ENCODE measurements at regions not wholly inside any gene's neighbourhood (a gene's known extent, or its start where the extent isn't known, plus 50 kb on each side); places are given as distances from the start of the nearest gene placed in this dataset.

- TF ChIP-seq CTCF (conservative IDR thresholded peaks at IDR 0.05) = no peak
- Mint-ChIP-seq H3K27ac (no peak overlapping the region), H3K27me3 (peaks cover 3% of the 10 kb centered on the region), H3K9me3 (no peaks in the 10 kb centered on the region), H3K4me1 (ENCODE audit: unreplicated experiment) (no peaks in the 10 kb centered on the region), H3K4me3 (no peak overlapping the region), H3K36me3 (no peaks in the 10 kb centered on the region)
- no peak for DNase-seq (ENCODE audit: extremely low spot score, unreplicated experiment)
Observed at GRCh38 chrX:87388381-87388780, 129.2 kb upstream of the KLHL4 start.

GRCh38 chrX:87391742-87392141 is 125.9 kb upstream of the KLHL4 start:
- Mint-ChIP-seq H3K27me3 (peaks cover 3% of the 10 kb centered on the region), H3K36me3 (no peaks in the 10 kb centered on the region), H3K27ac (no peak overlapping the region), H3K4me1 (ENCODE audit: unreplicated experiment) (no peaks in the 10 kb centered on the region), H3K4me3 (no peak overlapping the region), H3K9me3 (no peaks in the 10 kb centered on the region)
- no peak for TF ChIP-seq CTCF (conservative IDR thresholded peaks at IDR 0.05)
- DNase-seq (ENCODE audit: extremely low spot score, unreplicated experiment) = no peak

- no peak overlapping the region for H3K27ac Mint-ChIP-seq
- H3K4me3 Mint-ChIP-seq = no peak overlapping the region
- no peak for DNase-seq (ENCODE audit: extremely low spot score, unreplicated experiment)
- no peak for TF ChIP-seq CTCF (conservative IDR thresholded peaks at IDR 0.05)
- H3K4me1 Mint-ChIP-seq (ENCODE audit: unreplicated experiment) = no peaks in the 10 kb centered on the region
- H3K27me3 Mint-ChIP-seq = peaks cover 3% of the 10 kb centered on the region
- H3K36me3 Mint-ChIP-seq = no peaks in the 10 kb centered on the region
- no peaks in the 10 kb centered on the region for H3K9me3 Mint-ChIP-seq
Observed at GRCh38 chrX:87392369-87392768, 125.2 kb upstream of the KLHL4 start.

GRCh38 chrX:87397103-87397886 is 120.3 kb upstream of the KLHL4 start:
- peaks cover 5% of the 10 kb centered on the region for H3K9me3 Mint-ChIP-seq
- no peak for DNase-seq (ENCODE audit: extremely low spot score, unreplicated experiment)
- no peak overlapping the region for H3K4me3 Mint-ChIP-seq
- no peak overlapping the region for H3K27ac Mint-ChIP-seq
- no peak for TF ChIP-seq CTCF (conservative IDR thresholded peaks at IDR 0.05)
- peaks cover 3% of the 10 kb centered on the region for H3K27me3 Mint-ChIP-seq
- H3K4me1 Mint-ChIP-seq (ENCODE audit: unreplicated experiment) = no peaks in the 10 kb centered on the region
- no peaks in the 10 kb centered on the region for H3K36me3 Mint-ChIP-seq

GRCh38 chrX:87402256-87402655 is 115.3 kb upstream of the KLHL4 start:
- Mint-ChIP-seq H3K9me3 (peaks cover 5% of the 10 kb centered on the region), H3K4me3 (no peak overlapping the region), H3K27me3 (no peaks in the 10 kb centered on the region), H3K27ac (no peak overlapping the region), H3K36me3 (no peaks in the 10 kb centered on the region), H3K4me1 (ENCODE audit: unreplicated experiment) (no peaks in the 10 kb centered on the region)
- no peak for DNase-seq (ENCODE audit: extremely low spot score, unreplicated experiment)
- TF ChIP-seq CTCF (conservative IDR thresholded peaks at IDR 0.05) = no peak

Data from type B pancreatic cell (in vitro differentiated cells).